ENCODE measurements at regions not wholly inside any gene's neighbourhood (a gene's known extent, or its start where the extent isn't known, plus 50 kb on each side); places are given as distances from the start of the nearest gene placed in this dataset.

GRCh38 chr5:57695179-57695578 lies 212.6 kb upstream of the ACTBL2 start:
- POLR2A ChIA-PET = no interaction called here
- CTCF ChIA-PET = interaction anchor here (1.0 to 1.7 kb wide), 2 partner anchors 83 to 765 kb away, joined by 3 to 4 read pairs; no protein-coding TSS in a partner anchor

More at GRCh38 chr5:57695179-57695578, 212.6 kb upstream of the ACTBL2 start:
- Histone ChIP-seq H4K20me1 (ENCODE audit: insufficient read depth) (no peaks in the 10 kb centered on the region), H3F3A (replicated peaks; ENCODE audit: insufficient read depth) (peaks cover 8% of the 10 kb centered on the region), H3K9me3 (no peaks in the 10 kb centered on the region), H3K27ac (ENCODE audit: low read depth in 2 of 2, low read length in 1 of 2) (no peak overlapping the region), H3K4me3 (ENCODE audit: low read depth in 2 of 2, low read length in 1 of 2) (no peak overlapping the region), H3K4me1 (ENCODE audit: control insufficient read depth in 1 of 2, insufficient read depth in 2 of 2, low read depth in 1 of 2, low read length in 1 of 2) (peaks cover 9 to 12% of the 10 kb centered on the region in 2 experiments; a peak in 3 of 4 replicates), H3K9ac (no peak overlapping the region), H3K27me3 (ENCODE audit: insufficient read depth) (no peaks in the 10 kb centered on the region), H3K36me3 (replicated peaks in 1 of 2; ENCODE audit: control insufficient read depth in 1 of 2, insufficient read depth in 2 of 2, low read length in 1 of 2) (no peaks in the 10 kb centered on the region), H3K4me2 (no peak overlapping the region), H3K79me2 (ENCODE audit: insufficient read depth) (no peaks in the 10 kb centered on the region), H2AFZ (ENCODE audit: low read depth) (no peak overlapping the region), H3K9me2 (no peaks in the 10 kb centered on the region)
- WGBS (ENCODE audit: low lambda C conversion rate) = 77% methylated on average over 5 of the region's 5 CpGs
- DNase-seq = no peak
- TF ChIP-seq USF2 (IDR thresholded peaks at IDR 0.05; ENCODE audit: borderline replicate concordance, low read depth, low read length) (no peak), IRF3 (IDR thresholded peaks at IDR 0.05; ENCODE audit: low read depth, low read length) (no peak), ZBTB33 (IDR thresholded peaks at IDR 0.05; ENCODE audit: borderline replicate concordance, low read depth) (no peak), GATA2 (CRISPR knock-in tag; IDR thresholded peaks at IDR 0.05) (no peak), RCOR1 (IDR thresholded peaks at IDR 0.05; ENCODE audit: low read length) (no peak), PBX3 (IDR thresholded peaks at IDR 0.05) (no peak), MXI1 (IDR thresholded peaks at IDR 0.05; ENCODE audit: low read depth, low read length) (no peak), EP300 (IDR thresholded peaks at IDR 0.05; ENCODE audit: borderline replicate concordance in 1 of 2, low read depth in 1 of 2, low read length in 1 of 2) (no peak), MAX (IDR thresholded peaks at IDR 0.05; ENCODE audit: low read depth) (no peak), CTCF (IDR thresholded peaks at IDR 0.05) (no peak), EZH2phosphoT487 (IDR thresholded peaks at IDR 0.05; ENCODE audit: borderline replicate concordance, low read depth) (no peak), NRF1 (IDR thresholded peaks at IDR 0.05; ENCODE audit: low read depth, low read length) (no peak), RAD21 (IDR thresholded peaks at IDR 0.05; ENCODE audit: low read length) (no peak), NFIC (IDR thresholded peaks at IDR 0.05; ENCODE audit: borderline replicate concordance) (no peak), FOXJ3 (CRISPR knock-in tag; IDR thresholded peaks at IDR 0.05) (no peak), FOSL2 (IDR thresholded peaks at IDR 0.05; ENCODE audit: borderline replicate concordance, low read depth) (no peak), USF1 (IDR thresholded peaks at IDR 0.05; ENCODE audit: borderline replicate concordance, low read depth) (no peak), RFX5 (IDR thresholded peaks at IDR 0.05; ENCODE audit: low read length) (no peak), TCF12 (IDR thresholded peaks at IDR 0.05) (no peak), JUND (IDR thresholded peaks at IDR 0.05) (no peak)
